GM19351 (cell line): ENCODE measurements at regions not wholly inside any gene's neighbourhood (a gene's known extent, or its start where the extent isn't known, plus 50 kb on each side); places are given as distances from the start of the nearest gene placed in this dataset.
"Not testable (repeated sequence)": the region's sequence is repeated elsewhere in the genome, so short reads cannot be mapped to it uniquely, and the experiment has no call there.

Experiments
- ATAC-seq: cut with Tn5 transposase; IDR thresholded peaks from one replicate; pipeline ENCODE4 v1.9.1; 2021; ENCODE audit warnings: mild to moderate bottlenecking, moderate library complexity; ENCODE audit not compliant: unreplicated experiment

- ATAC-seq: no peak
Measured at GRCh38 chr3:43236008-43236407, 50.3 kb upstream of the SNRK start.

GRCh38 chr3:43233062-43233461 is 53.3 kb upstream of the SNRK start:
- ATAC-seq: no peak

- ATAC-seq: no peak
Measured at GRCh38 chr3:43231276-43232000, 54.9 kb upstream of the SNRK start.

GRCh38 chr3:43229865-43230264 is 56.5 kb upstream of the SNRK start:
- not testable (repeated sequence) for ATAC-seq

- not testable (repeated sequence) for ATAC-seq
Measured at GRCh38 chr3:43227685-43228084, 58.7 kb upstream of the SNRK start.

- ATAC-seq: no peak
Measured at GRCh38 chr3:43224405-43225073, 61.8 kb upstream of the SNRK start.

GRCh38 chr3:43223670-43224364 is 62.5 kb upstream of the SNRK start:
- no peak for ATAC-seq

- ATAC-seq: no peak
Measured at GRCh38 chr3:43222590-43222989, 63.8 kb upstream of the SNRK start.

GRCh38 chr3:43221076-43221475 is 65.3 kb upstream of the SNRK start:
- no peak for ATAC-seq

- ATAC-seq: no peak
Measured at GRCh38 chr3:43219616-43220015, 66.7 kb upstream of the SNRK start.

GRCh38 chr3:43218921-43219320 is 67.4 kb upstream of the SNRK start:
- no peak for ATAC-seq

GRCh38 chr3:43218156-43218555 is 68.2 kb upstream of the SNRK start:
- no peak for ATAC-seq

GRCh38 chr3:43217633-43218032 is 68.7 kb upstream of the SNRK start:
- no peak for ATAC-seq

- no peak for ATAC-seq
Measured at GRCh38 chr3:43217206-43217605, 69.1 kb upstream of the SNRK start.

GRCh38 chr3:43215663-43216275 is 70.6 kb upstream of the SNRK start:
- ATAC-seq: no peak

- ATAC-seq: no peak
Measured at GRCh38 chr3:43215138-43215537, 71.2 kb upstream of the SNRK start.

- ATAC-seq: no peak
Measured at GRCh38 chr3:43214616-43215015, 71.7 kb upstream of the SNRK start.

GRCh38 chr3:43213631-43214030 is 72.7 kb upstream of the SNRK start:
- ATAC-seq: no peak

- ATAC-seq: no peak
Measured at GRCh38 chr3:43212914-43213611, 73.3 kb upstream of the SNRK start.

- no peak for ATAC-seq
Measured at GRCh38 chr3:43211681-43212080, 74.7 kb upstream of the SNRK start.
